GM21737 (cell line): ENCODE measurements at regions not wholly inside any gene's neighbourhood (a gene's known extent, or its start where the extent isn't known, plus 50 kb on each side); places are given as distances from the start of the nearest gene placed in this dataset.

Experiments
- ATAC-seq: cut with Tn5 transposase; IDR thresholded peaks from one replicate; pipeline ENCODE4 v1.9.1; 2021; ENCODE audit warnings: mild to moderate bottlenecking, moderate library complexity; ENCODE audit not compliant: unreplicated experiment

DNA sequence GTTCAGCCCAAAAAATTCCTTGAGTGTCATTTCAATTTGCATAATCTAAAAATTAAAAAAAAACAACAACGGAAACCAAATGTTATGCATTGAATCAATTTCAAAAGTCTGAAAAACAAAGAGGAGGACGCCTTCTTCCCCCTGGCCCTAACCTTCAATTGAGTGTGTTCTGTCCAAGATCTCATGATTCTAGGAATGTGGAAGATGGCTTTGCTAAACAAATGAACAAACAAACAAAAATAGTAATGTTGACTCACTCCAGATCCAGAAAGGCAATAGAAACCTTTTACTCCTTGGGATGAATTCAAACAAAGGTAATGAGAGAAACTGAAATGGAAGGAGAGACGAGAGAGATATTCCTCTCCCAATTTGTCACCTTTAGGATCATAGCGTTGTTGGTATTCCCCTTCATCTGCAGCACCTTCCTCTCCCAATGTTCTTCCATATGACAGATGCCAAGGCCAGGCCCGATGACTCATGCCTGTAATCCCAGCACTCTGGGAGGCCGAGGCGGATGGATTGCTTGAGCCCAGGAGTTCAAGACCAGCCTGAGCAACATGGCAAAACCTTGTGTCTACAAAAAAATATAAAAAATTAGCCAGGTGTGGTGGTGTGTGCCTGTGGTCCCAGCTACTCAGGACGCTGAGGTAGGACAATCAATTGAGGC is 109.2 kb upstream of the ADGRF1 start:
- no peak for ATAC-seq

DNA sequence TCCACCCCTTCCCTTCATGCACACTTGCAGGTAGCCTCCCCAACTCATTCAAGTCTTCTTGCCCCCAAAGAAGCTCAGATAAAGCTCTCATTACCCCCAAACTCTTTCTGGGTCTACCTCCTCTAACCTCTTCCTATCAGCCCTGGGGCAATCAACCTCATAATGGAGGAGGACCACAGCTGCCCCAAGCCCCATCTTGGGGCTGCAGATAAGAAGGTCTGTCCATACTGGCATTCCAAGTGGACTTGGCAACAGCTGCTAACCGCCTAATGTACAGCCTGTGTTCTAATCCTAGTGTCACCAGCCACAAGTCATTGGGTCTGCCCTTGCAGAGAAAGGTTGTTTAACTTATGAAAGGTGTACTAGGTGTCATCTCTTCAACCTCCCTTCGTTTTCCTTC is 107.4 kb upstream of the ADGRF1 start:
- no peak for ATAC-seq

- ATAC-seq = no peak
Observed at GRCh38 chr6:47149066-47149465, 106.9 kb upstream of the ADGRF1 start.

GRCh38 chr6:47147836-47148344 is 105.8 kb upstream of the ADGRF1 start:
- ATAC-seq = no peak

DNA sequence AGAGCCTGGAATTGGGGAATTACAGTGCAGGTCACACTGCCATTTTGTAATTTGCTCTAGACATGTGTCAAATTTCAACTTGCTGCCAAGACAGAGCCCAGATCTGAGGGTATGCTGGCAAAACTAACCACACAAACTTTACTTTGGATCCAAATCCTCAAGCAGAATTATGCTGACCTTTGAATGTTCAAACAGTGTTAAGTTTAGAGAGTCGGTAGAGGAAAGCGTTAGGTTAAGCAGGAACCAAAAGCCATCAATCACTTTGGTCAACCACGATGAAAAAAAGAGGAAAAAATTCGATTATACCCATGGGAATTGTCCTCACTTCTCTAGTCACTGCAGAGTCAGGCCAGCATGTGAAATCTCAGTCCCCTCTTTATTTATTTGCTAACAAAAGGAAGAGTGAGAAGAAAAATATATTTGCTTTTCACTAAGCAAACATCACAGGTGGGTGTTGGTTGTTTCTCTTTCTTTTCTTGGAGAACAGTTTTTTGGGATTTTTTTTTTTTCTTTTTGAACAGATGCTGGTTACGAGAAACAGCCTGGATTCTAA is 105.1 kb upstream of the ADGRF1 start:
- ATAC-seq = no peak

DNA sequence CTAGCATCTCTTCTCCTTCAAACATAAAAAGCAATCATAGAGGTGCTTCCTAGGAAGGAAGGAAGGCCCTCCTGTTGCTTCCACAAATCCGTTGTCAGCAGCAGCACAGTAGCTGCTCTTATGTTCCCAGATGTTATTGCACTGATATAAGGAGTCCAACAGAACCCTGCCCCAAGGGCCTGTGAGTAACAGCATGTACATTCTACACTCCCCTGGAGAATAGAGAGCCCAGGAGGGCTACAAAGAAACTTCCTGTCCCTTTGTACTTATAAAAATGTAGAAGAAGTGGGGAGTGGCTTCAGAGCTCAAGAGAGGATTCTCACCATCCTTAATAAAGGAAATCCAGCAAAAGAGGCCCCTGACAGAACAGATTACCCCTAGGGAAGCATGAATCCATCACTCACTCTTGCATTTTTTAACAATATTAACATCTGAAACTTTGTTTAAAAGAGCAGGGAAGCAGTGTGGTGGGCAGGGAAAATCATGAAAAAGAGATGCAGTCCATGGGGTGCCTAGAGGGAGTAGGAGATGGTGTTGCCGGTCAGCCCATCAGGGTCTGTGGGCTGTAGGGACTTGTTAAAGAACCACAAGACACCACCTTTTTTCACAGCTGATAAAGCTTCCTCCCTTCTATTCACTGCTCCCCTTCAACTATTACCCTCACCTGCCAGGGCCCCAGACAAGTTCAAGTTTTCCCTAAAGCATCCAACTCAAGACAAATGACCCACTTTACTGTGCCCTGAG is 104.5 kb upstream of the ADGRF1 start:
- no peak for ATAC-seq

GRCh38 chr6:47145212-47145611 is 103.1 kb upstream of the ADGRF1 start:
- ATAC-seq = no peak

DNA sequence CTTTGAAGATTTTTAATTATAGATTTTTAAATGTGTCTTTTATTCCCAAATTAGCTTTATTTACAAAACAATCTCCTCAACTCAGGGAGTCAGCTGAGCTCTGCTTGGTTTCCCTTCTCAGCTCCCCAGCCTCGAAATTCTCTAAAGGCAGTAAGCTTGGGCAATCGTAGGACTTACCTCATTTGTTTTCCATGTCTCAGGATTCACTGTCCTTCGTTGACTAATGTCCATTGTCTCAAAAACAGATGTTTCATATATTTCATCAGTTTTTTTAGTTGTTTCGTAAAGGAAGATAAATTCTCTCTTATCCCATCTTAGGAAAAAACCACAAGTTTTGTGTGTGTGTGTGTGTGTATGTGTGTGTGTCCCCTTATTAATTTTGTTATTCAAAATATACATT is 102.2 kb upstream of the ADGRF1 start:
- no peak for ATAC-seq

DNA sequence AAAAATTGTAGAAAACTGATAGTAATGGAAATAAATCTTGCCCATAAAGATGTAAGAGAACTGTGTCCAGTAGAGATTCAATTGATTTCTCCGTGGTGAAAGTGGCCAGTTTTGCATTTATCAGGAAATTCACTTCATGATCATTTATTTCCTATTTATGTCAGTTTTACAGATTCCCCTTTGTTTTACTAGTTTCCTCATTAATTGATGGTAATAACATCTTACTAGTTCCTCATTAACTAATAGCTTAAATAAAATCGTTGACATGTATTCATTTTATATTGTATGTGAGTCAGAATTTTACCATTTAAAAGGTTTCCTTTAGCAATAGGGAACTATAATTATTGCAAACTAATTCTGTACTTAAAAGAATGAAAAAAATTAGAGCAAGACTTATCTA is 99.8 kb upstream of the ADGRF1 start:
- ATAC-seq = no peak

GRCh38 chr6:47141171-47141570 is 99.0 kb upstream of the ADGRF1 start:
- ATAC-seq = no peak

- ATAC-seq = no peak
Observed at GRCh38 chr6:47138046-47138445, 95.9 kb upstream of the ADGRF1 start.

DNA sequence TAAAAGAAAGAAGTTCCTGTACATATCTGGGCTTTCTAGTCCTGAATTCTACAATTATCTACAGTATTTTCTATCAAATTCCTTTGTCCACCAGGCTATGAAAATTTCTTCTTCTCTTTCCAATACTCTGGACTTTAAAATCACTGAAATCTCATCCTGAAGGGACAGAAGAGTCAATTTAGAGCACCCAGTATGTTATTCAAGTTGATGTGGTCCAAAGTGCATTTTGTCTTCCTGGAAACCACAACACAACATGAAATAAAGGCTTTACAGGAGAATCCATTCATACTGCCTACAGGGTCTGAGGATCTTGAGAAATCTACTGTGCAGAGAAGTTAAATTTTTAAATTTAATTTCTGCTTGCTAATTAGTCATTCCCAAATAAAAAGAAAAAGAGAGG is 94.9 kb upstream of the ADGRF1 start:
- ATAC-seq = no peak

DNA sequence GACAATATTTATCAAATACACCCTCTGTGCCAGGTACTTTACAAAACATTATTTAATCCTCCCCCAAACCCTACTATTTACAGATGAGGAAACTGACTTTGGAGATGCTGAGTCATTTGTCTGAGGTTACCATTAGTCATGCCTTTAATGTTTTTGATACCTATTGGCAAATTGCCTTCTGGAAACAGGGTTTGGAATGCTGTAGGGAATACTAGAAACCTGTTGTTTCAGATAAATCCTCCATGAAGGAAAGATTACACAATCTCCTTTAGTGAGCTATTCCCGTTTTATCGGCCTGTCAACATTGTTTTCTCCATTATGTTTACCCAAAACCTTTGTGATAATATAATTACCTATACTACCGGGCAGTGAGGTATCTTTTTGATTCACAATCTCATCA is 93.6 kb upstream of the ADGRF1 start:
- no peak for ATAC-seq

DNA sequence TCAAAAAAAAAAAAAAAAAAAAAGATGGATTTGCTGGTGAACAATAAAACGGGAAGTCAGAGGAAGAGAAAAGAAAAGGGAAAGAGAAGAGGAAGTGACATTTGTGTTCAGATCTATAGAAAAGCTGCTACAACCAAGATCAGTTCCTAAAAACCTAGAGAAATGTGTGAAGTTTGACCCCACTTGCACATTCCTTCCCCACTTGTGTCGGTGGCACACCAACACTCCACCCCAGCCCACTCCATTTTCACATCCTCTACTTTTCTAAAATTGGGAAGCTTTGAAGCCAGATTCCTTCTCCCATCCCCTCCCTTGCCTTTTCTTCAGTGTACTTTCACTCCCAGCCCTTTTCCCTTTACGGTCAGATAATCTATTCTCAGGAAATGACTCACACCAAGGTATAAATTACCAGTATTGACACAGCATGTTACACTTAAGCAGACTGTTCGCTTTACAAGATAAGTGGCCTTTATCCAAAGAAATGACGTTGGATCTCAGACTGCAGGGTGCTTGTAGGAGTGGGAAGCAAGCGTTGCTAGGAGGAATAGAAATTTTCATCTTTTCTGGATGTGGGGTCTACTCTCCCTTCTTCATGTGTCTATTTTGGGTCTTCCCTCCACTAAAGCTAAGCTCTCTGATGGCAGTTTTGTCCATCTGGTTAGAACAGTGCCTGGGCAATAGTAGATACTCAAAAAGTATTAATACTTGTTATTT is 92.5 kb upstream of the ADGRF1 start:
- no peak for ATAC-seq

- no peak for ATAC-seq
Observed at GRCh38 chr6:47133230-47134000, 91.3 kb upstream of the ADGRF1 start.

GRCh38 chr6:47132724-47133123 is 90.6 kb upstream of the ADGRF1 start:
- no peak for ATAC-seq

- no peak for ATAC-seq
Observed at GRCh38 chr6:47131773-47132172, 89.6 kb upstream of the ADGRF1 start.

GRCh38 chr6:47130086-47130485 is 88.0 kb upstream of the ADGRF1 start:
- no peak for ATAC-seq

GRCh38 chr6:47129129-47129528 is 87.0 kb upstream of the ADGRF1 start:
- ATAC-seq = no peak

DNA sequence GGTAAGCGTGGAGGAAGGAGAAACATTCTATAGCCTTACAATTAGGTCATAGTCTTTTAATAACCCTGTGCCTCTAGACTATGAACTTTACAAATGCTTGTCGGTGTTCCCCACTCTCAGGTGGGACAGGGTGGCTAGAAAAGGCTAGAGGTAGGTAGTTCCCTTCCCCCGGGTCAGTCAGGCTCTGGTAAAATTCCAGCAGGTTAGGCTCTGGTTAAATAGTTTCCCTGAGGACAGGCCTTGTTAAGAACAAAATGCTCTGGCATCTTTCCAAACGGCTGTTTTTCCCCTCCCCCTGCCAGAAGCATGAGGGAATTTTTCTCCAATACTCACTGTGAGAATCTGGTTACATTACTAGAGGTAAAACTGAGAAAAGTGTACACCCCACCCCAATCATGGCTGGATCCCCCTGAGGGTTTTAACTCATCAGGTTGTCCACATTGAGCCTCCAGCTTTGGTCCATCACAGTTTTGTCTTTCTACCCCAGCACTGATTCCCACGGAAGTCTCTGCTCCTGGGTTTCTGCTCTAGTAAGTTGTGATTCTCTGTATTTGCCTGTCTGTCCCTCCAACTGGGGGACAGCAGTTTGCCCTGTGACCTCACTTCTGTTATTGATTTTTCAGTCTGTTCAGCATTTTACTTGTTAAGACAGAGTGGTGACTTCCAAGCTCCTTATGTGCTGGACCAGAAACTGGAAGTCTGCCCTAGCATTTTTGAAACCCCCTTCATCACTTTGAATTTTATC is 84.7 kb upstream of the ADGRF1 start:
- no peak for ATAC-seq
